Astrocyte (in vitro differentiated cells and primary cell): ENCODE measurements at regions not wholly inside any gene's neighbourhood (a gene's known extent, or its start where the extent isn't known, plus 50 kb on each side); places are given as distances from the start of the nearest gene placed in this dataset.
"Not testable (repeated sequence)": the region's sequence is repeated elsewhere in the genome, so short reads cannot be mapped to it uniquely, and the experiment has no call there.

Source experiments
- DNase-seq: peaks from one replicate; pipeline ENCODE4 v3.0.0-alpha.2; 2010; ENCODE audit warnings: low read depth
- FAIRE-seq: peaks from 2 replicates; lab custom pipeline; 2011; peaks lifted over from hg19 to GRCh38; lab: Jason Lieb, UNC
- H2AFZ ChIP-seq: 2 replicates; pipeline ENCODE4 v1.6.0; 2012; ENCODE audit warnings: low read depth, low read length, inconsistent platforms
- H3K27ac ChIP-seq: 2 replicates; pipeline ENCODE4 v1.5.1; 2011; ENCODE audit warnings: low read depth, low read length, inconsistent platforms
- H3K27me3 ChIP-seq: 2 replicates; pipeline ENCODE4 v1.6.0; 2011; ENCODE audit warnings: low read length, inconsistent platforms; ENCODE audit not compliant: insufficient read depth
- H3K36me3 ChIP-seq: 2 replicates; pipeline ENCODE4 v1.5.1; 2011; ENCODE audit warnings: low read length, inconsistent platforms; ENCODE audit not compliant: insufficient read depth
- H3K4me1 ChIP-seq: 2 replicates; pipeline ENCODE4 v1.5.1; 2011; ENCODE audit warnings: low read length, inconsistent platforms; ENCODE audit not compliant: insufficient read depth
- H3K4me2 ChIP-seq: 2 replicates; pipeline ENCODE4 v1.6.0; 2012; ENCODE audit warnings: low read length, inconsistent platforms
- H3K4me3 ChIP-seq: 2 replicates; pipeline ENCODE4 v1.5.1; 2011; ENCODE audit warnings: low read depth, mild to moderate bottlenecking, low read length, inconsistent platforms; ENCODE audit not compliant: insufficient read depth
- H3K79me2 ChIP-seq: 2 replicates; pipeline ENCODE4 v1.6.0; 2012; ENCODE audit warnings: mild to moderate bottlenecking, low read length, inconsistent platforms; ENCODE audit not compliant: insufficient read depth
- H3K9ac ChIP-seq: 2 replicates; pipeline ENCODE4 v1.6.0; 2012; ENCODE audit warnings: mild to moderate bottlenecking, low read length, inconsistent platforms
- H3K9me3 ChIP-seq: 2 replicates; pipeline ENCODE4 v1.5.1; 2012; ENCODE audit warnings: low read depth, mild to moderate bottlenecking, low read length, inconsistent platforms; ENCODE audit not compliant: insufficient read depth
- H4K20me1 ChIP-seq: 2 replicates; pipeline ENCODE4 v1.6.0; 2012; ENCODE audit warnings: low read length, inconsistent platforms; ENCODE audit not compliant: insufficient read depth
- H3K27ac Mint-ChIP-seq: one replicate; pipeline ENCODE4 v1.8.0; 2021; ENCODE audit warnings: mild to moderate bottlenecking, mixed read lengths; ENCODE audit not compliant: unreplicated experiment
- H3K27me3 Mint-ChIP-seq: one replicate; pipeline ENCODE4 v1.8.0; 2021; ENCODE audit warnings: low read depth, mixed read lengths; ENCODE audit not compliant: unreplicated experiment
- H3K36me3 Mint-ChIP-seq: one replicate; pipeline ENCODE4 v1.8.0; 2021; ENCODE audit warnings: low read depth, mixed read lengths; ENCODE audit not compliant: unreplicated experiment
- H3K4me1 Mint-ChIP-seq: one replicate; pipeline ENCODE4 v1.8.0; 2021; ENCODE audit warnings: low read depth, mixed read lengths; ENCODE audit not compliant: unreplicated experiment
- H3K4me3 Mint-ChIP-seq: one replicate; pipeline ENCODE4 v1.8.0; 2021; ENCODE audit warnings: mild to moderate bottlenecking, moderate library complexity, mixed read lengths; ENCODE audit not compliant: unreplicated experiment
- H3K9me3 Mint-ChIP-seq: one replicate; pipeline ENCODE4 v1.8.0; 2021; ENCODE audit warnings: mild to moderate bottlenecking, mixed read lengths; ENCODE audit not compliant: unreplicated experiment
- EZH2 ChIP-seq: IDR thresholded peaks from 2 replicates; pipeline ENCODE4 v1.6.1; 2012; ENCODE audit warnings: mild to moderate bottlenecking, low read length, inconsistent platforms; ENCODE audit not compliant: insufficient read depth
- TF ChIP-seq, protein P1 (sequence below): IDR thresholded peaks from 2 replicates; pipeline ENCODE4 v1.5.1; 2011; ENCODE audit warnings: low read depth, mild to moderate bottlenecking, inconsistent platforms, low read length, moderate library complexity; ENCODE audit not compliant: insufficient read depth

DNA sequence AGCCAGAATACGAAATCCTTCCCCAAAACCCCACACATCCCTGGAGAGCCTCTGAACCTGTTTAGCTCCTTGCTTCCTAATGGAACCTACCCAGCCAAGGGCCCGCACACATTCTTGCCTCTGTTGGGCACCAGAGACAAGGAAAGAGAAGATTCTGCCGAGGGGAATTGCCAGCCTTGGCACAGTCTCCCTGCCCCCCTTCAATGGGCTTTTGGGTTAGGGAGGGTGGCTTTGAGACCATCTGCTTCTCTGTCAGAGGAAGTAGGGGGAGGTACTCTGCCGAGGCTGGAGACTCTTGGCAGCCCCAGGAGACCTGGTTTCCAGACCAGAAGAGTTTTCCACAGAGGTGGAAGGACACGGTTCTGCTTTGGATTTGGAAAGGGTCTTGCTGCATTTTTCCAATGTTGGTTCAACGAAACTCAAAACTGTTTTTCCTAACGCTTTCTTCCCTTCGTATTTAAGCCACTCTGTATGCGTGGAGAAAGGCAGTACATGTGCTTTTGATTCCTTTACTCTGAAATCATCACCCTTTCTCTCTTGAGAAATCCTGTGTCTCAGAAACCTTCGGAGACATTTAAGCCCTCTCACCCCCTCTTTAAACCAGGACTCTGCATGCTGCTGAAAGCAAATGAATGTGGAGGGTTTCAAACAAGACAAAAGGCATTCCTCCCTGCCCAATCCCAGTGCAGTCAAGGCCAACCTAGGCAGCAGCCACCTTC is 78.8 kb upstream of the PRR23C start:
- Histone ChIP-seq H3K9ac (no peak overlapping the region), H3K27me3 (peaks cover under 1% of the 10 kb centered on the region), H3K4me1 (peaks cover 11% of the 10 kb centered on the region), H3K9me3 (no peaks in the 10 kb centered on the region), H4K20me1 (no peaks in the 10 kb centered on the region), H3K4me2 (no peak overlapping the region), H3K79me2 (no peaks in the 10 kb centered on the region), H2AFZ (no peak overlapping the region), H3K36me3 (no peaks in the 10 kb centered on the region), H3K4me3 (no peak overlapping the region), H3K27ac (no peak overlapping the region)
- H3K36me3 Mint-ChIP-seq, result no peaks in the 10 kb centered on the region
- no peak for TF ChIP-seq EZH2
- TF ChIP-seq, protein P1, sequence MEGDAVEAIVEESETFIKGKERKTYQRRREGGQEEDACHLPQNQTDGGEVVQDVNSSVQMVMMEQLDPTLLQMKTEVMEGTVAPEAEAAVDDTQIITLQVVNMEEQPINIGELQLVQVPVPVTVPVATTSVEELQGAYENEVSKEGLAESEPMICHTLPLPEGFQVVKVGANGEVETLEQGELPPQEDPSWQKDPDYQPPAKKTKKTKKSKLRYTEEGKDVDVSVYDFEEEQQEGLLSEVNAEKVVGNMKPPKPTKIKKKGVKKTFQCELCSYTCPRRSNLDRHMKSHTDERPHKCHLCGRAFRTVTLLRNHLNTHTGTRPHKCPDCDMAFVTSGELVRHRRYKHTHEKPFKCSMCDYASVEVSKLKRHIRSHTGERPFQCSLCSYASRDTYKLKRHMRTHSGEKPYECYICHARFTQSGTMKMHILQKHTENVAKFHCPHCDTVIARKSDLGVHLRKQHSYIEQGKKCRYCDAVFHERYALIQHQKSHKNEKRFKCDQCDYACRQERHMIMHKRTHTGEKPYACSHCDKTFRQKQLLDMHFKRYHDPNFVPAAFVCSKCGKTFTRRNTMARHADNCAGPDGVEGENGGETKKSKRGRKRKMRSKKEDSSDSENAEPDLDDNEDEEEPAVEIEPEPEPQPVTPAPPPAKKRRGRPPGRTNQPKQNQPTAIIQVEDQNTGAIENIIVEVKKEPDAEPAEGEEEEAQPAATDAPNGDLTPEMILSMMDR, result no peak
- peak; percentile 43 for FAIRE-seq
- no peak overlapping the region for H3K4me3 Mint-ChIP-seq
- peaks cover 3% of the 10 kb centered on the region for H3K27me3 Mint-ChIP-seq
- no peak overlapping the region for H3K27ac Mint-ChIP-seq
- no peaks in the 10 kb centered on the region for H3K9me3 Mint-ChIP-seq
- H3K4me1 Mint-ChIP-seq, result peaks cover 25% of the 10 kb centered on the region
- DNase-seq, result no peak

DNA sequence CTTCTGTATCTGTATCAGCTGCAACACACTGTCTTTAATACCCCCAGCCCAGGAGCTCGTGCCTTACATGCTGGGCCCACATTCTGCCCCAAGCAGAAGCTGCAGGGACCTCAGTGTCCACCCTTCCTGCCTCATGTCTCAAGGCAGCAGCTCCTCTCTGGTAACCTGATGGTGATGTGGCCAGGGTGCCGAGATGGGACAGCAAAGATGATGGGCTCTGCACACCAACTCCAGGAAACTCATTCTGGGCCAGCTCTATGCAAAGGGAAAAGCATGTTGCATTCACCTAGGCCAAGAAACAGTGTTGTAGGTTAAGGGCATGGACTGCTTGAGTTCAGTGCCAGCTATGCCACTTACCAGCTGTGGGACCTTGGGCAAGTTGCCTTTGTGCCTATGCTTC is 79.5 kb upstream of the PRR23C start:
- Mint-ChIP-seq H3K4me1 (peaks cover 21% of the 10 kb centered on the region), H3K36me3 (no peaks in the 10 kb centered on the region), H3K27ac (no peak overlapping the region), H3K27me3 (peaks cover 3% of the 10 kb centered on the region), H3K9me3 (no peaks in the 10 kb centered on the region), H3K4me3 (no peak overlapping the region)
- Histone ChIP-seq H3K9ac (no peak overlapping the region), H3K27me3 (peaks cover 5% of the 10 kb centered on the region), H3K4me1 (peaks cover 11% of the 10 kb centered on the region), H4K20me1 (no peaks in the 10 kb centered on the region), H3K9me3 (no peaks in the 10 kb centered on the region), H3K4me2 (no peak overlapping the region), H3K36me3 (no peaks in the 10 kb centered on the region), H2AFZ (no peak overlapping the region), H3K4me3 (no peak overlapping the region), H3K27ac (no peak overlapping the region), H3K79me2 (no peaks in the 10 kb centered on the region)
- TF ChIP-seq EZH2, result no peak
- TF ChIP-seq, protein P1, result no peak
- FAIRE-seq (no peak), DNase-seq (no peak)

DNA sequence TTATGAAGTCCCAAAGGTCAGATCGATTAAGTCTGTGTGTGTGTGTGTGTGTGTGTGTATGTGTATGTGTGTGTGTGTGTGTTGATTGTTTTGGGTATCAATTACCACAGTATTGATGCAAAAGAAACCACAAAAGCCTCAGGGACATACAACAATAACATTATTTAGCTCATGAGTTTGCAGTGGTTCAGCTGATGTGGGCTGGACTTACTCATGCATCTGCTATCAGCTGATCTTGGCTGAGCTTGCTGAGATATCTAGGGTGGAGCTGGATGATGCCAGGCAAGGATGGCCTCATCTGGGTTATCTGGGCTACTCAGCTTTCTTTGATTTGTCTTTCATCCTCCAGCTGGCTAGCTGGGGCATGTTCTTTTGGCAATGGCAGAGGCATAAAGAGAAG is 82.4 kb upstream of the PRR23C start:
- H3K4me1 ChIP-seq, result no peaks in the 10 kb centered on the region
- Mint-ChIP-seq H3K4me3 (no peak overlapping the region), H3K36me3 (no peaks in the 10 kb centered on the region), H3K4me1 (peaks cover 5% of the 10 kb centered on the region), H3K27me3 (peaks cover 19% of the 10 kb centered on the region), H3K9me3 (no peaks in the 10 kb centered on the region), H3K27ac (no peak overlapping the region)
- TF ChIP-seq, protein P1, result no peak
- no peak for TF ChIP-seq EZH2
- H3K4me3 ChIP-seq, result no peak overlapping the region
- peaks cover 11% of the 10 kb centered on the region for H3K27me3 ChIP-seq
- H3K79me2 ChIP-seq, result no peaks in the 10 kb centered on the region
- no peaks in the 10 kb centered on the region for H4K20me1 ChIP-seq
- no peak overlapping the region for H3K9ac ChIP-seq
- no peak overlapping the region for H2AFZ ChIP-seq
- H3K27ac ChIP-seq, result no peak overlapping the region
- H3K9me3 ChIP-seq, result no peaks in the 10 kb centered on the region
- DNase-seq (peak; percentile 58), FAIRE-seq (no peak)
- H3K36me3 ChIP-seq, result no peaks in the 10 kb centered on the region
- no peak overlapping the region for H3K4me2 ChIP-seq

DNA sequence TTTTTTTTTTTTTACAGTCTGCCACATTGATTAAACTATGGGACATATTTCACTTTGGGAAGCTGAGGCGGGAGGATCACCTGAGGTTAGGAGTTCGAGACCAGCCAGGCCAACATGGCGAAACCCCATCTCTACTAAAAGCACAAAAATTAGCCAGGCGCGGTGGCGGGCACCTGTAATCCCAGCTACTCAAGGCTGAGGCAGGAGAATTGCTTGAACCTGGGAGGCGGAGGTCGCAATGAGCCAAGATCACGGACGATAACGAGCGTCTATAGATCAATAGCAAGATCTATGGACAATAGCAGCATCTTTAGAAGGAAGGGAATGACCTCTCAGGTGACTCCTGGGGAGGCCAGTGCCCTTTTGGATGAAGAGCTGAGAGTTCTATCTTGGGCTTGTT is 82.9 kb upstream of the PRR23C start:
- H3K27me3 Mint-ChIP-seq, result peaks cover 25% of the 10 kb centered on the region
- H3K36me3 ChIP-seq, H3K79me2 ChIP-seq, FAIRE-seq, H3K4me3 Mint-ChIP-seq, H3K36me3 Mint-ChIP-seq, H3K4me1 ChIP-seq, H3K4me2 ChIP-seq, H3K9me3 ChIP-seq, DNase-seq, H3K9ac ChIP-seq, H4K20me1 ChIP-seq, H3K27ac ChIP-seq, H2AFZ ChIP-seq, H3K4me1 Mint-ChIP-seq, H3K9me3 Mint-ChIP-seq, H3K4me3 ChIP-seq, H3K27ac Mint-ChIP-seq: not testable (repeated sequence)
- peaks cover 11% of the 10 kb centered on the region for H3K27me3 ChIP-seq
